Amniotic epithelial cell (primary cell): ENCODE measurements at regions not wholly inside any gene's neighbourhood (a gene's known extent, or its start where the extent isn't known, plus 50 kb on each side); places are given as distances from the start of the nearest gene placed in this dataset.
A peak's percentile ranks its signal among the peaks of the same experiment; 100 is the strongest.

Experiments
- DNase-seq: peaks from one replicate; pipeline ENCODE4 v3.0.0-alpha.2; 2010; ENCODE audit warnings: low read depth

GRCh38 chr9:76557674-76558225 is 98.8 kb downstream of the GCNT1 start:
- DNase-seq = peak; percentile 55

DNA sequence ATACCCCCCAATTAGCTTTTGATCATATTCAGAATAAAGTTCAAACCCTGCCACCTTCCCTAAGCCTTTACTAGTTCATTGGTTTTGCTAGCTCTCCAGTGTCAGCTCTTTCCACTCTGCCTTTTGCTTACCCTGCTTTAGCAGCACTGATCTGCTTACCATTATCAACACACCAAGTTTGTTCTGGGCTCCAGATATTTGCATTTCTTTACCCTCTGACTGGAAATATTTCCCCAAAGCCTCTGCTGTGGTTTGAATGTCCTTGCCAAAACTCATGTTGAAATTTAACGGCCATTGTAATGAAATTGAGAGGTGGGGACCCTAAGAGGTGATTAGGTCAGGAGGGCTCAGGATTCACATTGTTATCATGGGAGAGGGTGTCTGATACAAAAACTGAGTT is 99.5 kb downstream of the GCNT1 start:
- peak; percentile 31 for DNase-seq

DNA sequence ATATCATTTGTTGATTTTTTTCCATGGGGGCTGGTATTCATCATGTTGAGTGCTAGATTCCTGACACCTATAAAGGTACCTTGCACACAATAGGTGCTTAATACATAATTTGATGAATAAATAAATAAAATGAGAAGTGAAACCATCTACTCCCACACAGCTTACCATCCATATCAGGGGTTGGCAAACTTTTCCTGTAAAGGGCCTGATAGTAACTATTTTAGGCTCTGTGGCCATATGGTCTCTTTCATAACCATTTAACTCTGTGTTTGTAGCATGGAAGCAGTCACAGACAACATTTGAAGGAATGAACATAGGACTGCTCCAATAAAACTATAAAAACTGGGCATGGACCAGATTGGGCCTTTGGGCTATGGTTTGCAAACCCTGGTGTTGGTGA is 100.3 kb downstream of the GCNT1 start:
- no peak for DNase-seq

- peak; percentile 93 for DNase-seq
Observed at GRCh38 chr9:76560481-76560922, 101.5 kb downstream of the GCNT1 start.

- DNase-seq = no peak
Observed at GRCh38 chr9:76561050-76561713, 102.2 kb downstream of the GCNT1 start.
